Mesendoderm (in vitro differentiated cells): ENCODE measurements at regions not wholly inside any gene's neighbourhood (a gene's known extent, or its start where the extent isn't known, plus 50 kb on each side); places are given as distances from the start of the nearest gene placed in this dataset.

ENCODE experiments used
- DNase-seq: peaks from one replicate; pipeline ENCODE4 v3.0.0; 2013
- H2AK5ac ChIP-seq: 2 replicates; pipeline ENCODE4 v1.6.1; 2013; ENCODE audit warnings: low read length, inconsistent platforms
- H2BK120ac ChIP-seq: 2 replicates; pipeline ENCODE4 v1.6.1; 2013; ENCODE audit warnings: low read depth, mild to moderate bottlenecking, low read length, moderate library complexity, mixed read lengths
- H2BK15ac ChIP-seq: replicated peaks from 2 replicates; pipeline ENCODE4 v1.6.1; 2013; ENCODE audit warnings: low read depth, mild to moderate bottlenecking, moderate library complexity
- H2BK5ac ChIP-seq: 2 replicates; pipeline ENCODE4 v1.6.1; 2013; ENCODE audit warnings: low read length, inconsistent platforms
- H3K18ac ChIP-seq: 2 replicates; pipeline ENCODE4 v1.6.1; 2013; ENCODE audit warnings: mild to moderate bottlenecking, low read length, mixed read lengths
- H3K23ac ChIP-seq: one replicate; pipeline ENCODE4 v1.6.1; 2013; ENCODE audit warnings: low read length
- H3K27ac ChIP-seq: 2 replicates; pipeline ENCODE4 v1.5.1; 2013; ENCODE audit warnings: low read depth, mild to moderate bottlenecking, inconsistent platforms, low read length, moderate library complexity
- H3K27me3 ChIP-seq: 2 replicates; pipeline ENCODE4 v1.6.1; 2013; ENCODE audit warnings: low read length, control low read depth, mild to moderate bottlenecking, inconsistent platforms; ENCODE audit not compliant: insufficient read depth, poor library complexity
- H3K36me3 ChIP-seq: 2 replicates; pipeline ENCODE4 v1.6.1; 2013; ENCODE audit warnings: low read length, inconsistent platforms; ENCODE audit not compliant: control insufficient read depth, insufficient read depth
- H3K4ac ChIP-seq: one replicate; pipeline ENCODE4 v1.6.1; 2013; ENCODE audit warnings: low read depth, mild to moderate bottlenecking, low read length, moderate library complexity
- H3K4me1 ChIP-seq: 2 replicates; pipeline ENCODE4 v1.6.1; 2013; ENCODE audit warnings: low read depth, low read length, inconsistent platforms; ENCODE audit not compliant: control insufficient read depth
- H3K4me2 ChIP-seq: 2 replicates; pipeline ENCODE4 v1.6.1; 2013; ENCODE audit warnings: low read length
- H3K4me3 ChIP-seq: 2 replicates; pipeline ENCODE4 v1.5.1; 2013; ENCODE audit warnings: mild to moderate bottlenecking, low read length
- H3K56ac ChIP-seq: one replicate; pipeline ENCODE4 v1.6.1; 2013; ENCODE audit warnings: low read length
- H3K79me1 ChIP-seq: 2 replicates; pipeline ENCODE4 v1.6.1; 2013; ENCODE audit warnings: low read length, inconsistent platforms
- H3K79me2 ChIP-seq: 2 replicates; pipeline ENCODE4 v1.6.1; 2013; ENCODE audit warnings: mild to moderate bottlenecking, low read length; ENCODE audit not compliant: control insufficient read depth, insufficient read depth
- H3K9ac ChIP-seq: 2 replicates; pipeline ENCODE4 v1.6.1; 2013; ENCODE audit warnings: low read length, inconsistent platforms
- H4K5ac ChIP-seq: one replicate; pipeline ENCODE4 v1.6.1; 2013; ENCODE audit warnings: low read length
- H4K8ac ChIP-seq: one replicate; pipeline ENCODE4 v1.6.1; 2013; ENCODE audit warnings: low read depth, mild to moderate bottlenecking, control low read depth, low read length, moderate library complexity
- WGBS: extraction: QIAGEN DNeasy Blood & Tissue Kit; methylation state at CpG from one replicate; pipeline ENCODE4 v1.1.7; 2013; ENCODE audit warnings: low lambda C conversion rate, missing lambda C conversion rate; ENCODE audit not compliant: insufficient coverage; ENCODE audit errors: extremely low coverage; 5-methylcytosine and 5-hydroxymethylcytosine counted together

DNA sequence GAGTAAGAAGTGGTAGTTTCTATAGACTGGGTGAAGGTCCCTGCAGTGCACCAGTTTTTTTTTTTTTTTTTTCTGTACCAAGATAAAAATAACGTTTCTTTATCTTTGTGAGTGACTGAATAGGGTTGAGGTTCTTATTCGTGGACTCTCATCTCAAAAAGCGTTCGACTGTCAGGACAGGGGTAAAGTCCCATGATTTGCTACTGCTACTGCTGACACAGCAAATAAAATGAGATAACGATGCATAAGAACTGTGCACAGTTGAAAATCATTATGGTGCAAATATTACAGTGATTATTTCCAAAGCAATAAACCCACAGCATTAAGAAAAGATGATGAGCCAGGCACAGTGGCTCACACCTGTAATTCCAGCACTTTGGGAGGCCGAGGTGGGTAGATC lies 482.0 kb upstream of the CHST9 start:
- H2BK120ac ChIP-seq, result no peak overlapping the region
- WGBS, result no CpG with 5 or more reads among the region's 6 CpGs
- no peak overlapping the region for H3K4ac ChIP-seq
- no peak overlapping the region for H3K27ac ChIP-seq
- H3K79me1 ChIP-seq, result no peaks in the 10 kb centered on the region
- no peak overlapping the region for H2AK5ac ChIP-seq
- no peak for DNase-seq
- no peak overlapping the region for H2BK15ac ChIP-seq
- peaks cover 4% of the 10 kb centered on the region for H3K4me1 ChIP-seq
- no peak overlapping the region for H3K4me2 ChIP-seq
- H3K18ac ChIP-seq, result no peak overlapping the region
- no peak overlapping the region for H2BK5ac ChIP-seq
- no peaks in the 10 kb centered on the region for H3K79me2 ChIP-seq
- no peaks in the 10 kb centered on the region for H3K27me3 ChIP-seq
- no peak overlapping the region for H4K8ac ChIP-seq
- no peak overlapping the region for H3K56ac ChIP-seq
- H3K4me3 ChIP-seq, result no peak overlapping the region
- no peak overlapping the region for H4K5ac ChIP-seq
- H3K36me3 ChIP-seq, result no peaks in the 10 kb centered on the region
- H3K23ac ChIP-seq, result no peak overlapping the region
- H3K9ac ChIP-seq, result no peak overlapping the region

DNA sequence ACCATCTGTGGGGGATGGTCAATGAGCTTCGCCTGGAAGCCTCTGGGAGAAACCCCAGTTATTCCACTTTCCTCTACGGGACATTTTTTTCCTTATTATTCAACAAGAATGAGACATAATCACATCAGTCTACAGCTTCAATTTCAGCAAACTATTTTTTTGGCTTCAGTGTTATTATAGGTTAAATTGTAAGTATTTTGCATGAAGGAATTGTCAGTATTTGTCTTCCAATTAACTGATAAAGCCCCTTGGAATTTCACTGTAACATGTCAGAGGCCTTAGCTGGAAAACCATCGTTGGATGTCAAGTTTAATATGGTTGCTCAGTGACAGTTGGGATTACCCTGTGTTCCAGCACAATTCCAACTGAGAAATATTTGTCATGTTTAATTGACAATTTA lies 480.9 kb upstream of the CHST9 start:
- no CpG with 5 or more reads among the region's 3 CpGs for WGBS

DNA sequence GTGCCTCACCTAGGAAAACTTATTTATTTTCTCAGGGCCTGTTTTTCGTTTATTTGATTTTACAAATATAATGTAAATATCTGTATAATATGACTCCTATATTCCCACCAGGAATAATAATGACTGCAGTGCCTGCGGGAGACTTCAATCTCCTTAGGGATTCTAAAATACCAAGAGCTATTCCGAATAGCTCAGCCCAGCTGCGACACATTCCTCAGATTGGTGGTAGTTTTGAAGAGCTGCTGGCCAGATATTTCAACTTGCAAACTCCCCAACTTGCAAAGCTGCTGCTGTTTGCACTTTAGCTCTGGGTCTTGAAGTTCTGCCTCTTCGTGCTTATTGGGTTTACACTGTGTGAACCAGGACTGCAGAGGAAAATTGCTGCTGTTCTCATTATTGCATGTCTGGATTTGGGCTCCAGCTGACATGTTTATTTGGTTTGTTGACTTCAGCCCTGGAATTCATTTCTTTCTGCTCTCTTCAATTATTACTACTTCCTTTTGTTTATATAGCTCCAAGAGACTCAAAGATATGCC lies 480.2 kb upstream of the CHST9 start:
- H4K5ac ChIP-seq, result no peak overlapping the region
- no peak overlapping the region for H3K4ac ChIP-seq
- H3K18ac ChIP-seq, result peak overlapping the region; percentile 75
- no peak overlapping the region for H2AK5ac ChIP-seq
- no peak overlapping the region for H3K23ac ChIP-seq
- H3K27me3 ChIP-seq, result no peaks in the 10 kb centered on the region
- peak overlapping the region; percentile 3 for H3K27ac ChIP-seq
- no peak overlapping the region for H3K56ac ChIP-seq
- peaks cover 4% of the 10 kb centered on the region for H3K4me1 ChIP-seq
- no peaks in the 10 kb centered on the region for H3K79me1 ChIP-seq
- H3K4me2 ChIP-seq, result no peak overlapping the region
- H2BK120ac ChIP-seq, result no peak overlapping the region
- no peak overlapping the region for H2BK5ac ChIP-seq
- H2BK15ac ChIP-seq, result no peak overlapping the region
- no peaks in the 10 kb centered on the region for H3K79me2 ChIP-seq
- H3K4me3 ChIP-seq, result no peak overlapping the region
- DNase-seq, result peak; percentile 89
- no CpG with 5 or more reads among the region's 5 CpGs for WGBS
- H3K36me3 ChIP-seq, result no peaks in the 10 kb centered on the region
- H3K9ac ChIP-seq, result no peak overlapping the region
- no peak overlapping the region for H4K8ac ChIP-seq

More for the DNA sequence above, 480.9 kb upstream of the CHST9 start:
- Histone ChIP-seq H3K4me2 (no peak overlapping the region), H3K23ac (no peak overlapping the region), H2BK15ac (no peak overlapping the region), H3K56ac (no peak overlapping the region), H4K8ac (no peak overlapping the region), H3K9ac (no peak overlapping the region), H3K36me3 (no peaks in the 10 kb centered on the region), H2BK120ac (no peak overlapping the region), H3K18ac (no peak overlapping the region), H2AK5ac (no peak overlapping the region), H3K27ac (no peak overlapping the region), H4K5ac (no peak overlapping the region), H3K79me1 (no peaks in the 10 kb centered on the region), H3K27me3 (no peaks in the 10 kb centered on the region), H2BK5ac (no peak overlapping the region), H3K4ac (no peak overlapping the region), H3K79me2 (no peaks in the 10 kb centered on the region), H3K4me3 (no peak overlapping the region), H3K4me1 (peaks cover 4% of the 10 kb centered on the region)
- DNase-seq, result peak; percentile 49

DNA sequence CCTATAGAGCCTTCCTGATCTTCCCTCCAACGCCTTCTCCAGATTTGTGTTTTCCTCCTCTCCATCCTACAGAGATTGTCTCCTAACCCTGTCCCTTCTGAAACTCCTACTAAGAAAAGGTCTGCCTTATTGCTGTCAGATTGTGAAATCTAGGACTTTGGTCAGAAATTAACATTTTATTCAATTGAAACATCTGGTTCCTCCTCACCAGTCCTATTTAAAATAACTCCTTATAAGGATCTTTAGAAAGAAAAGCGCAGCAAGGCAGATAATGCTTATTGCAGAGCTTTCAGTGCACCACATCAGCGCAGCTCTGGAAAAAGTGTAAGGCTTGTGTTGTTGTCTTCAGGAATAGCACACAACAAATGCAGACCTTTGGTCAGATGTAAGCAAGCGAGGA lies 477.8 kb upstream of the CHST9 start:
- no peaks in the 10 kb centered on the region for H3K79me2 ChIP-seq
- H3K4me1 ChIP-seq, result peaks cover 4% of the 10 kb centered on the region
- H3K56ac ChIP-seq, result no peak overlapping the region
- H3K9ac ChIP-seq, result no peak overlapping the region
- H3K4ac ChIP-seq, result no peak overlapping the region
- H3K27ac ChIP-seq, result no peak overlapping the region
- H2BK15ac ChIP-seq, result no peak overlapping the region
- no peak overlapping the region for H3K4me2 ChIP-seq
- H2BK5ac ChIP-seq, result no peak overlapping the region
- no peaks in the 10 kb centered on the region for H3K27me3 ChIP-seq
- no peak overlapping the region for H2AK5ac ChIP-seq
- no peaks in the 10 kb centered on the region for H3K79me1 ChIP-seq
- WGBS, result no CpG with 5 or more reads among the region's 4 CpGs
- no peak overlapping the region for H3K18ac ChIP-seq
- DNase-seq, result no peak
- no peaks in the 10 kb centered on the region for H3K36me3 ChIP-seq
- no peak overlapping the region for H4K5ac ChIP-seq
- no peak overlapping the region for H3K23ac ChIP-seq
- H2BK120ac ChIP-seq, result no peak overlapping the region
- H3K4me3 ChIP-seq, result no peak overlapping the region
- no peak overlapping the region for H4K8ac ChIP-seq

DNA sequence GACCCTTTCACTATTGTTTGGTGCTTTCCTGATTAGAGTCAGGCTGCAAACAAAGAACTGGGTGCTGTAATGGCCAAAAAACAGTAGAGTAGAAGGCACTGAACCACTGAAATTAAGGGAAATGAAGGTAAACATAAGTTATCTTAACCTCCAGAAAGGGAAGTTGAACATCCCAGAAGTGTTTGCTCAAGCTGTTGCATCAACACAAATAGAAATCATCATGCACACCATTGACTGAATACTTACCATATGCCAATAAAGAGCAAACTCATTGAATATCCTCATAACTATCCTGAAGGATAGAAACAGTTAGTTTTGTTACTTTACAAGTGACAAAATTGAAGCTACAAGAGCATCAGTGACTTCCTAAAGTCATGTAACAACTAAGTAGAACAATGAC lies 477.4 kb upstream of the CHST9 start:
- H3K36me3 ChIP-seq, result no peaks in the 10 kb centered on the region
- H2BK120ac ChIP-seq, result no peak overlapping the region
- no peak overlapping the region for H3K4ac ChIP-seq
- no peak overlapping the region for H2AK5ac ChIP-seq
- H2BK5ac ChIP-seq, result no peak overlapping the region
- H3K4me3 ChIP-seq, result no peak overlapping the region
- H3K27me3 ChIP-seq, result no peaks in the 10 kb centered on the region
- H3K79me2 ChIP-seq, result no peaks in the 10 kb centered on the region
- no peak overlapping the region for H3K23ac ChIP-seq
- no peak overlapping the region for H4K5ac ChIP-seq
- DNase-seq, result no peak
- no peaks in the 10 kb centered on the region for H3K79me1 ChIP-seq
- peaks cover 4% of the 10 kb centered on the region for H3K4me1 ChIP-seq
- no peak overlapping the region for H3K9ac ChIP-seq
- no peak overlapping the region for H3K27ac ChIP-seq
- H3K4me2 ChIP-seq, result no peak overlapping the region
- no peak overlapping the region for H4K8ac ChIP-seq
- no peak overlapping the region for H3K56ac ChIP-seq
- H3K18ac ChIP-seq, result no peak overlapping the region
- H2BK15ac ChIP-seq, result no peak overlapping the region

DNA sequence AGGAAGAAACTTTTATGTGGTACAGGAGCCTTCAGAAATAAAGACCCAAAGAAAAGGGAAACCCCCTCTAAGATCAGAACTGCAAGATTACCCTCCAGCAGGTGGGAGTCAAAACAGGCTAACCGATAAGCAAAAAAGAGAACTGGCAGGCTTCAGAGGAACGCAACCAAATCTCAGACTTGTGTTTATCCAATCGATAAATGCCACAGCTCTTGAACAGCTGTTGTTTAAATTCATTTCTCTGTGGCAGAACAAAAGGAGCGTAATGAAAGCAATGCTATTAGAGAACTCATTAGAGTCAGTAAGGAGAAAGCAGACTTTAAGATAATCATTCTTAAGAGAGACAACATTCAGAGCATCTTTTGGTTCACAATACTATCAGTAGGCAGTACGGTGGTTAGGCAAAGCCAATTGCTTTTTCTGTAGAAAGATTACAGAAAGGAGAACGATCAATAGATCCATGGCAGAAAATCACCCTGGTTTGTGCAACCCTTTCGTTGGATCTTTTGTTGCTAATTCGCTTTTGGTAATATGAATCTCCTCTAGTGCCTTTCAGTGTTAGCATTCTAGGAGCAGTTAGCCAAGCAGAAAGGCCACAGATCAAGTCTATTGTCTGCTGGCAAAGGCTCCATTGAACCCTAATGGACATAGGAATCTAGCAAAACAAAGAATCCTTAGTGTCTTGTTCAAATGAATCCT lies 476.4 kb upstream of the CHST9 start:
- no peak overlapping the region for H3K27ac ChIP-seq
- no CpG with 5 or more reads among the region's 8 CpGs for WGBS

More for the DNA sequence above, 476.4 kb upstream of the CHST9 start:
- Histone ChIP-seq H3K18ac (no peak overlapping the region), H3K4me3 (no peak overlapping the region), H3K4me2 (no peak overlapping the region), H2BK5ac (no peak overlapping the region), H4K5ac (no peak overlapping the region), H3K56ac (no peak overlapping the region), H3K4ac (no peak overlapping the region), H3K4me1 (peaks cover 3% of the 10 kb centered on the region), H2AK5ac (no peak overlapping the region), H3K27me3 (no peaks in the 10 kb centered on the region), H4K8ac (no peak overlapping the region), H3K9ac (no peak overlapping the region), H3K36me3 (no peaks in the 10 kb centered on the region), H2BK120ac (no peak overlapping the region), H3K79me2 (no peaks in the 10 kb centered on the region), H2BK15ac (no peak overlapping the region), H3K79me1 (no peaks in the 10 kb centered on the region), H3K23ac (no peak overlapping the region)
- DNase-seq, result no peak
